Gastroesophageal sphincter (tissue), 3 donors: ENCODE measurements at regions not wholly inside any gene's neighbourhood (a gene's known extent, or its start where the extent isn't known, plus 50 kb on each side); places are given as distances from the start of the nearest gene placed in this dataset.

Source experiments
- EP300 ChIP-seq: sonication (generic); formaldehyde crosslinking; IDR thresholded peaks from one replicate; pipeline ENCODE4 v1.6.1; 2017; ENCODE audit warnings: antibody characterized with exemption, mild to moderate bottlenecking
- POLR2A ChIP-seq, 2 donors: fragments of 450-650 bp; IDR thresholded peaks; one replicate each; pipeline ENCODE4 v1.6.1; 2017; ENCODE audit warnings: antibody characterized with exemption in 2 of 2, mild to moderate bottlenecking in 2 of 2, moderate library complexity in 1 of 2
- POLR2AphosphoS5 ChIP-seq: sonication (generic); formaldehyde crosslinking; IDR thresholded peaks from one replicate; pipeline ENCODE4 v1.6.1; 2017; ENCODE audit warnings: antibody characterized with exemption
- TF ChIP-seq, protein P1 (sequence below), 4 experiments: fragments of 200-600 bp in 2 of 4; fragments of 450-650 bp in 2 of 4; sonication (generic) in 1 of 4; IDR thresholded peaks; one replicate each; pipeline ENCODE4 v1.5.1; 2017 to 2019; ENCODE audit warnings: antibody characterized with exemption in 4 of 4, mild to moderate bottlenecking in 2 of 4, moderate library complexity in 2 of 4

DNA sequence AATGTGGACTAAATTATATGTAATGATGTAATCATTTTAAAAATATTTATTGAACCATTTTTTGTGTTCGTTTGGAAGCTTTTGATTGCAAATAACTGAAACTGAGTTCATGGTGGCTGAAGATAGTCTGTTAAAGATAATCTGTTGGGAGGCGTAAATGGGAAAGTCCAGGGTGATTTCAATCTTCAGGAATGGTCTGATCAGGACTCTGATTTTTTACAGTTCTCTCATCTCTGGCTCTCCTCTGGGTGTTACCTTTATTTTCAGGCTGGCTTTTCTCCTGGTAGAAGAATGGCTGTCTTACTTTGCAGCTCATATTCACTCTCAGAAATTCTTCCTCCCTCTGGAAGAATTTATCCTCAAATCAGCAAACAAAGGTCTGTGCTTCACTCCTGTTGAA is 199.0 kb upstream of the LEF1 start:
- TF ChIP-seq POLR2A (IDR thresholded peaks at IDR 0.05) (no peak), POLR2AphosphoS5 (no peak), EP300 (no peak)
- TF ChIP-seq, protein P1, sequence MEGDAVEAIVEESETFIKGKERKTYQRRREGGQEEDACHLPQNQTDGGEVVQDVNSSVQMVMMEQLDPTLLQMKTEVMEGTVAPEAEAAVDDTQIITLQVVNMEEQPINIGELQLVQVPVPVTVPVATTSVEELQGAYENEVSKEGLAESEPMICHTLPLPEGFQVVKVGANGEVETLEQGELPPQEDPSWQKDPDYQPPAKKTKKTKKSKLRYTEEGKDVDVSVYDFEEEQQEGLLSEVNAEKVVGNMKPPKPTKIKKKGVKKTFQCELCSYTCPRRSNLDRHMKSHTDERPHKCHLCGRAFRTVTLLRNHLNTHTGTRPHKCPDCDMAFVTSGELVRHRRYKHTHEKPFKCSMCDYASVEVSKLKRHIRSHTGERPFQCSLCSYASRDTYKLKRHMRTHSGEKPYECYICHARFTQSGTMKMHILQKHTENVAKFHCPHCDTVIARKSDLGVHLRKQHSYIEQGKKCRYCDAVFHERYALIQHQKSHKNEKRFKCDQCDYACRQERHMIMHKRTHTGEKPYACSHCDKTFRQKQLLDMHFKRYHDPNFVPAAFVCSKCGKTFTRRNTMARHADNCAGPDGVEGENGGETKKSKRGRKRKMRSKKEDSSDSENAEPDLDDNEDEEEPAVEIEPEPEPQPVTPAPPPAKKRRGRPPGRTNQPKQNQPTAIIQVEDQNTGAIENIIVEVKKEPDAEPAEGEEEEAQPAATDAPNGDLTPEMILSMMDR (IDR thresholded peaks at IDR 0.05), result no peak
